Astrocyte of the hippocampus (primary cell): ENCODE measurements at regions not wholly inside any gene's neighbourhood (a gene's known extent, or its start where the extent isn't known, plus 50 kb on each side); places are given as distances from the start of the nearest gene placed in this dataset.

Experiments used
- DNase-seq: peaks from one replicate; pipeline ENCODE4 v3.0.0; 2011; ENCODE audit warnings: low read depth, low spot score

- DNase-seq, result no peak
Measured at GRCh38 chr16:52652033-52652432, 105.1 kb upstream of the TOX3 start.

- no peak for DNase-seq
Measured at GRCh38 chr16:52650789-52651188, 103.8 kb upstream of the TOX3 start.

- no peak for DNase-seq
Measured at GRCh38 chr16:52650318-52650717, 103.4 kb upstream of the TOX3 start.

- no peak for DNase-seq
Measured at GRCh38 chr16:52649870-52650269, 102.9 kb upstream of the TOX3 start.

GRCh38 chr16:52647588-52647987 lies 100.6 kb upstream of the TOX3 start:
- no peak for DNase-seq

GRCh38 chr16:52643006-52643405 lies 96.1 kb upstream of the TOX3 start:
- DNase-seq, result no peak

- DNase-seq, result no peak
Measured at GRCh38 chr16:52634528-52634927, 87.6 kb upstream of the TOX3 start.

- DNase-seq, result no peak
Measured at GRCh38 chr16:52634104-52634503, 87.2 kb upstream of the TOX3 start.

GRCh38 chr16:52633230-52633629 lies 86.3 kb upstream of the TOX3 start:
- DNase-seq, result no peak

- no peak for DNase-seq
Measured at GRCh38 chr16:52631711-52632110, 84.8 kb upstream of the TOX3 start.

GRCh38 chr16:52630711-52631110 lies 83.8 kb upstream of the TOX3 start:
- no peak for DNase-seq

- DNase-seq, result peak; percentile 31
Measured at GRCh38 chr16:52629296-52629695, 82.4 kb upstream of the TOX3 start.

- DNase-seq, result no peak
Measured at GRCh38 chr16:52624891-52625290, 77.9 kb upstream of the TOX3 start.

- DNase-seq, result no peak
Measured at GRCh38 chr16:52621651-52622050, 74.7 kb upstream of the TOX3 start.

GRCh38 chr16:52618753-52619497 lies 72.0 kb upstream of the TOX3 start:
- no peak for DNase-seq

GRCh38 chr16:52617591-52617990 lies 70.6 kb upstream of the TOX3 start:
- DNase-seq, result no peak

GRCh38 chr16:52613508-52613907 lies 66.6 kb upstream of the TOX3 start:
- no peak for DNase-seq

GRCh38 chr16:52611817-52612673 lies 65.1 kb upstream of the TOX3 start:
- DNase-seq, result peak; percentile 5

- DNase-seq, result no peak
Measured at GRCh38 chr16:52603015-52603414, 56.1 kb upstream of the TOX3 start.

GRCh38 chr16:52597772-52598483 lies 51.0 kb upstream of the TOX3 start:
- no peak for DNase-seq

GRCh38 chr16:52597073-52597771 lies 50.3 kb upstream of the TOX3 start:
- DNase-seq, result peak; percentile 36
